ENCODE measurements at regions not wholly inside any gene's neighbourhood (a gene's known extent, or its start where the extent isn't known, plus 50 kb on each side); places are given as distances from the start of the nearest gene placed in this dataset.

DNA sequence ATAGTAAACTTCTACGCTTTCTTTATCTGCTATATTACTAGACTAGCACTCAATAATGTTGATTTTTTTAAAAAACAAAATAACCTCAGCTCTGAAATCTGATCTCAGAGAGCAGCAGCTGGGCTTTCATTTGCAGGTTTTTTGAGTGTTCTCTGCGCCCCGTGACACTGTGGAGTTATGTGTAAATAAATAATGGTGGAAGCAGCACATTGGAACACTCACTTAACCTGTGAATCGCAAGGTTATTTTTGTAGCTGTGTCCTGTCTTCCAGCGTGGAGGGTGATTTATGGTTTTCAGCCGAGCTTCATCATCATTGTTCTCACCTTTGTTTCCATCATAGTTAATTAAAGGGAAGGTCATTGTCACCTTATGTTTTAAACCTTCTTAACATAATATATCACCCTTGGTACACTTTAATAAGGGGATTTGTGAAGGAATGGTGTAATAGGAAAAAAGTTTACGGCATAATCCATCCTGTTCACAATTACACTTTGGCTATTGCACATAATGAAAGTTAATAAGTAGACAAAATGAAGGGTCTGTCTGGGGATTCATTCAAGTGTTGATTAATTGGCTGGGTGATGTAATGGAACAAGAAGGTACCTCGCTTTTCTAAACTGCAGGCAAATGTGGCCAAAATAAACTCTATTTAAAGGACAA, 493.3 kb upstream of the ADAMTS16 start:
- H3K36me3 ChIP-seq, result no peaks in the 10 kb centered on the region
- intact Hi-C loops (cut with DNase I), result no loop called here
- no peak for TF ChIP-seq CTCF (IDR thresholded peaks at IDR 0.05)
- H3K4me1 ChIP-seq, result no peaks in the 10 kb centered on the region
- H3K4me3 ChIP-seq, result no peak overlapping the region
- FAIRE-seq, result no peak
- WGBS, 2 donors, result 9 to 12% methylated on average over 8 of the region's 8 CpGs
- peak in 1 of 4 donors; percentile 39 for ATAC-seq
- no peak for DNase-seq
- H3K27me3 ChIP-seq, result no peaks in the 10 kb centered on the region
- no peak overlapping the region for H3K27ac ChIP-seq
- H3K9me3 ChIP-seq, result no peaks in the 10 kb centered on the region

DNA sequence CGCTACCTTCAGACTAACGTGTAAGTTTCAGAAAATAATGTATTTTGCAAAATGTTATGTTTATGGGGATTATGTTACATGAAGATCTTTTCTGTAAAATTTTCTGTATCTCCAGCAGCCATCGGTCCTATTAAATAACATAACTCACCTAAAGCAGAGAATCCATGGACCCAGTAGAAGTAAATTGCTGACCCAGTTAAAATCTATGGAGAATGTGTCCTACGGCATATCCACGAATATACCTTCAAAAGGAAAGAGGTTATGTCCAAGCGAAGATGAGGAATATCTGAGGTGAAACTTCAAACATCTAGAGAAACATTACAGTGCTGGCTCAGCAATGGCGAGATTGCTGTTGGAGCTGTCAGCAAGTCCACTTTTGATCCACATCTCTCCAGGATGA, 492.2 kb upstream of the ADAMTS16 start:
- H3K4me3 ChIP-seq, result no peak overlapping the region
- no peak overlapping the region for H3K27ac ChIP-seq
- no peak for TF ChIP-seq CTCF (IDR thresholded peaks at IDR 0.05)
- ATAC-seq, result no peak
- no peaks in the 10 kb centered on the region for H3K27me3 ChIP-seq
- 60 to 76% methylated on average over 7 of the region's 7 CpGs for WGBS, 2 donors
- no peak for DNase-seq
- H3K9me3 ChIP-seq, result no peaks in the 10 kb centered on the region
- intact Hi-C loops (cut with DNase I), result no loop called here
- no peaks in the 10 kb centered on the region for H3K4me1 ChIP-seq
- FAIRE-seq, result no peak
- H3K36me3 ChIP-seq, result no peaks in the 10 kb centered on the region

DNA sequence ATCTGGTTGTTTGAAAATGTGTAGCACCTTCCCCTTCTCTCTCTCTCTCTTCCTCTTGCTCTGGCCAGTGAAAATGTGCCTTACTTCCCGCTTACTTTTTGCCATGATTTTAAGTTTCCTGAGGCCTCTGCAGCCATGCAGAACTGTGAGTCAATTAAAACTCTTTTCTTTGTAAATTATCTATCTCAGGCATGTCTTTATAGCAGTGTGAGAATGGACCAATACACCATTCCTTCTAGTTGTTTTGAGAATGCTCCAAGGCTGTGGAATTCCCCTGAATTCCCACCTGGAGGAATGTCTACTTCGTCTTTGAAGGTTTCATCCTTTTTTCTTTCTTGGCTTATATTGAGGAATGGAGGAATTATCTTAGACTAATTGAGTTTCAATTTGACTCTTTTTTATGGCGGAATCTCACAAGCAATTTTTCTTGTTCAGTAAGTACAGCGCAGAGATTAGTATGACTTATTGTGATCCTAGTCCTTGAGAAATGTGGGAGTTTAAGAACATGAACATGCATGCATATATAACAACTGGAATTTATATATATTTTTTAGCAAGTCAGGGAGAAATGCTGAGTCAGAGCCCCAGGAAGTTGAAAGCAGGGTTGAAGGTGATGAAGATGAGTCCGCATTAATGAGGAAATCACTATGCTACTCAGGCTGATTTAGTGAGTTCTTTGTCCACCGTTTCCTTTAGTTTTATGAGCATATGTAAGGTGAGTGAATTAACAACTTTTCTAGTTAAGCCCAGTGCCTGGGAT, 488.1 kb upstream of the ADAMTS16 start:
- ATAC-seq (no peak), DNase-seq (no peak), FAIRE-seq (no peak)
- Histone ChIP-seq H3K27ac (no peak overlapping the region), H3K36me3 (no peaks in the 10 kb centered on the region), H3K4me1 (no peaks in the 10 kb centered on the region), H3K4me3 (no peak overlapping the region), H3K9me3 (no peaks in the 10 kb centered on the region), H3K27me3 (no peaks in the 10 kb centered on the region)
- 62 to 74% methylated on average over 6 of the region's 6 CpGs for WGBS, 2 donors
- intact Hi-C loops (cut with DNase I), result no loop called here
- no peak for TF ChIP-seq CTCF (IDR thresholded peaks at IDR 0.05)

- H3K27ac ChIP-seq, result no peak overlapping the region
- no peak for DNase-seq
- no peak overlapping the region for H3K4me3 ChIP-seq
- WGBS, 2 donors, result 60 to 78% methylated on average over 1 of the region's 1 CpG
- H3K36me3 ChIP-seq, result no peaks in the 10 kb centered on the region
- ATAC-seq, result no peak
- no peaks in the 10 kb centered on the region for H3K9me3 ChIP-seq
- intact Hi-C loops (cut with DNase I), result no loop called here
- no peak for FAIRE-seq
- TF ChIP-seq CTCF (IDR thresholded peaks at IDR 0.05), result no peak
- no peaks in the 10 kb centered on the region for H3K27me3 ChIP-seq
- no peaks in the 10 kb centered on the region for H3K4me1 ChIP-seq
Observed at GRCh38 chr5:4653475-4653874, 486.7 kb upstream of the ADAMTS16 start.

GRCh38 chr5:4659851-4660250, 480.3 kb upstream of the ADAMTS16 start:
- ATAC-seq (no peak), FAIRE-seq (no peak), DNase-seq (no peak)
- Histone ChIP-seq H3K27ac (no peak overlapping the region), H3K9me3 (no peaks in the 10 kb centered on the region), H3K4me1 (no peaks in the 10 kb centered on the region), H3K27me3 (no peaks in the 10 kb centered on the region), H3K36me3 (no peaks in the 10 kb centered on the region), H3K4me3 (no peak overlapping the region)
- intact Hi-C loops (cut with DNase I), result no loop called here
- WGBS, 2 donors, result 30 to 46% methylated on average over 1 of the region's 1 CpG
- TF ChIP-seq CTCF (IDR thresholded peaks at IDR 0.05), result no peak

Measured in pancreas (tissue), 10 donors.